H9 (cell line): ENCODE measurements at regions not wholly inside any gene's neighbourhood (a gene's known extent, or its start where the extent isn't known, plus 50 kb on each side); places are given as distances from the start of the nearest gene placed in this dataset.

Source experiments
- DNase-seq: peaks from one replicate; pipeline ENCODE4 v3.0.0-alpha.2; 2017
- H2AFZ ChIP-seq: one replicate; pipeline ENCODE4 v1.6.1; 2013; ENCODE audit warnings: mild to moderate bottlenecking, low read length, control low read depth, moderate library complexity
- H2AK5ac ChIP-seq: 2 replicates; pipeline ENCODE4 v1.6.1; 2013; ENCODE audit warnings: low read length, control low read depth, mixed read lengths; ENCODE audit not compliant: insufficient read length
- H2BK120ac ChIP-seq: one replicate; pipeline ENCODE4 v1.6.1; 2013; ENCODE audit warnings: low read depth, mild to moderate bottlenecking, low read length, control low read depth, inconsistent platforms; ENCODE audit not compliant: poor library complexity, severe bottlenecking
- H2BK12ac ChIP-seq: 2 replicates; pipeline ENCODE4 v1.6.1; 2013; ENCODE audit warnings: low read length, control low read depth, mixed read lengths, low read depth; ENCODE audit not compliant: insufficient read length
- H2BK15ac ChIP-seq: 2 replicates; pipeline ENCODE4 v1.6.1; 2013; ENCODE audit warnings: low read depth, low read length, control low read depth
- H2BK20ac ChIP-seq: one replicate; pipeline ENCODE4 v1.6.1; 2013; ENCODE audit warnings: low read depth, mild to moderate bottlenecking, low read length, control low read depth, inconsistent platforms; ENCODE audit not compliant: poor library complexity, severe bottlenecking
- H2BK5ac ChIP-seq: 2 replicates; pipeline ENCODE4 v1.6.1; 2013; ENCODE audit warnings: low read length, control low read depth, mixed read lengths; ENCODE audit not compliant: insufficient read length
- H3K14ac ChIP-seq: 2 replicates; pipeline ENCODE4 v1.6.1; 2013; ENCODE audit warnings: low read length, control low read depth; ENCODE audit not compliant: insufficient read depth
- H3K18ac ChIP-seq: 2 replicates; pipeline ENCODE4 v1.6.1; 2013; ENCODE audit warnings: low read depth, mild to moderate bottlenecking, mixed read lengths, low read length, control low read depth; ENCODE audit not compliant: insufficient read length
- H3K23ac ChIP-seq: 2 replicates; pipeline ENCODE4 v1.6.1; 2013; ENCODE audit warnings: low read length, control low read depth, mixed read lengths, low read depth; ENCODE audit not compliant: insufficient read length
- H3K23me2 ChIP-seq: 2 replicates; pipeline ENCODE4 v1.6.1; 2013; ENCODE audit warnings: low read depth, mild to moderate bottlenecking, mixed read lengths, low read length, control low read depth; ENCODE audit not compliant: insufficient read length, poor library complexity, severe bottlenecking
- H3K27ac ChIP-seq: 2 replicates; pipeline ENCODE4 v1.5.1; 2013; ENCODE audit warnings: low read length, control low read depth, mixed read lengths, low read depth; ENCODE audit not compliant: insufficient read length
- H3K27me3 ChIP-seq: 2 replicates; pipeline ENCODE4 v1.6.1; 2013; ENCODE audit warnings: low read length, control low read depth, inconsistent platforms; ENCODE audit not compliant: insufficient read depth
- H3K4ac ChIP-seq: 2 replicates; pipeline ENCODE4 v1.6.1; 2013; ENCODE audit warnings: low read depth, mild to moderate bottlenecking, control low read depth, inconsistent platforms, low read length, moderate library complexity
- H3K4me1 ChIP-seq: 2 replicates; pipeline ENCODE4 v1.6.1; 2013; ENCODE audit warnings: low read length, control low read depth, inconsistent platforms; ENCODE audit not compliant: insufficient read depth
- H3K4me2 ChIP-seq: 2 replicates; pipeline ENCODE4 v1.6.1; 2013; ENCODE audit warnings: low read length, control low read depth, mixed read lengths; ENCODE audit not compliant: insufficient read length, insufficient read depth
- H3K56ac ChIP-seq: 2 replicates; pipeline ENCODE4 v1.6.1; 2013; ENCODE audit warnings: low read depth, mild to moderate bottlenecking, mixed read lengths, low read length, control low read depth; ENCODE audit not compliant: insufficient read length
- H3K79me1 ChIP-seq: 2 replicates; pipeline ENCODE4 v1.6.1; 2013; ENCODE audit warnings: low read depth, mild to moderate bottlenecking, moderate library complexity, low read length, control low read depth, inconsistent platforms; ENCODE audit not compliant: insufficient read depth, poor library complexity, severe bottlenecking
- H3K79me2 ChIP-seq: 2 replicates; pipeline ENCODE4 v1.6.1; 2013; ENCODE audit warnings: low read length, control low read depth, inconsistent platforms; ENCODE audit not compliant: insufficient read depth
- H3K9ac ChIP-seq: 2 replicates; pipeline ENCODE4 v1.6.1; 2013; ENCODE audit warnings: low read length, control low read depth, mixed read lengths; ENCODE audit not compliant: insufficient read length; ENCODE audit errors: extremely low read depth
- H3K9me3 ChIP-seq: one replicate; pipeline ENCODE4 v1.6.1; 2013; ENCODE audit warnings: low read depth, low read length, inconsistent platforms; ENCODE audit not compliant: control insufficient read depth
- H3T11ph ChIP-seq: one replicate; pipeline ENCODE4 v1.6.1; 2013; ENCODE audit warnings: mild to moderate bottlenecking, low read length, control low read depth, inconsistent platforms
- H4K20me1 ChIP-seq: one replicate; pipeline ENCODE4 v1.6.1; 2013; ENCODE audit not compliant: control insufficient read depth, insufficient read length, insufficient read depth
- H4K5ac ChIP-seq: 2 replicates; pipeline ENCODE4 v1.6.1; 2013; ENCODE audit warnings: low read depth, mild to moderate bottlenecking, mixed read lengths, low read length, control low read depth; ENCODE audit not compliant: insufficient read length
- H4K8ac ChIP-seq: replicated peaks from 2 replicates; pipeline ENCODE4 v1.6.1; 2013; ENCODE audit warnings: low read length, control low read depth, mixed read lengths, low read depth; ENCODE audit not compliant: insufficient read length
- H4K91ac ChIP-seq: 2 replicates; pipeline ENCODE4 v1.6.1; 2013; ENCODE audit warnings: low read depth, mild to moderate bottlenecking, moderate library complexity, mixed read lengths, low read length, control low read depth; ENCODE audit not compliant: insufficient read length
- H3K27ac Mint-ChIP-seq, 3 experiments: 2 replicates in 2 of 3; 3 replicates in 1 of 3; pipeline ENCODE4 v1.8.0; 2020 to 2021; ENCODE audit warnings: mixed read lengths in 3 of 3, mild to moderate bottlenecking in 1 of 3, moderate library complexity in 1 of 3
- H3K27me3 Mint-ChIP-seq: 2 replicates; pipeline ENCODE4 v1.8.0; 2021; ENCODE audit warnings: low read depth, mild to moderate bottlenecking, moderate library complexity, mixed read lengths
- H3K36me3 Mint-ChIP-seq, 3 experiments: 2 replicates in 2 of 3; 3 replicates in 1 of 3; pipeline ENCODE4 v1.8.0; 2020 to 2021; ENCODE audit warnings: low read depth in 3 of 3, mixed read lengths in 3 of 3; ENCODE audit not compliant: insufficient read depth in 1 of 3
- H3K4me1 Mint-ChIP-seq, 2 experiments: 2 replicates each; pipeline ENCODE4 v1.8.0; 2020; ENCODE audit warnings: mixed read lengths in 2 of 2
- H3K4me3 Mint-ChIP-seq, 2 experiments: 2 replicates in 1 of 2; 3 replicates in 1 of 2; pipeline ENCODE4 v1.8.0; 2020 to 2021; ENCODE audit warnings: mild to moderate bottlenecking in 2 of 2, mixed read lengths in 2 of 2, moderate library complexity in 1 of 2
- H3K9me3 Mint-ChIP-seq, 2 experiments: 2 replicates in 1 of 2; 3 replicates in 1 of 2; pipeline ENCODE4 v1.8.0; 2020; ENCODE audit warnings: mild to moderate bottlenecking in 2 of 2, mixed read lengths in 2 of 2, moderate library complexity in 1 of 2
- CTCF ChIP-seq: fragments of 200-600 bp; sonication (generic); conservative IDR thresholded peaks from 3 replicates; pipeline ENCODE4 v1.8.0; 2021; ENCODE audit warnings: antibody characterized with exemption, mild to moderate bottlenecking
- WGBS: extraction: QIAGEN DNeasy Blood & Tissue Kit; methylation state at CpG from one replicate; pipeline ENCODE4 v1.1.7; 2013; ENCODE audit warnings: missing lambda C conversion rate, low lambda C conversion rate, mixed read lengths; ENCODE audit not compliant: insufficient read length; ENCODE audit errors: extremely low coverage; 5-methylcytosine and 5-hydroxymethylcytosine counted together

GRCh38 chr5:87735923-87736322, 323.2 kb upstream of the CCNH start:
- Histone ChIP-seq H2BK20ac (no peak overlapping the region), H3K23ac (no peak overlapping the region), H3K56ac (no peak overlapping the region), H2BK15ac (no peak overlapping the region), H3K79me1 (no peaks in the 10 kb centered on the region), H3K9ac (no peak overlapping the region), H3K79me2 (no peaks in the 10 kb centered on the region), H2AFZ (no peak overlapping the region), H2AK5ac (no peak overlapping the region), H3K9me3 (no peaks in the 10 kb centered on the region), H3K4ac (no peak overlapping the region), H3T11ph (no peak overlapping the region), H2BK5ac (no peak overlapping the region), H3K18ac (no peak overlapping the region), H4K8ac (no peak overlapping the region), H3K4me1 (peaks cover 5% of the 10 kb centered on the region), H3K27ac (no peak overlapping the region), H4K20me1 (no peaks in the 10 kb centered on the region), H3K27me3 (no peaks in the 10 kb centered on the region), H2BK120ac (no peak overlapping the region), H4K91ac (no peak overlapping the region), H3K4me2 (no peak overlapping the region), H3K23me2 (no peaks in the 10 kb centered on the region), H4K5ac (no peak overlapping the region), H2BK12ac (no peak overlapping the region), H3K14ac (no peak overlapping the region)
- no peak for DNase-seq
- Mint-ChIP-seq H3K4me1 (peaks cover 8 to 14% of the 10 kb centered on the region in 2 experiments), H3K4me3 (no peak overlapping the region), H3K27ac (no peak overlapping the region), H3K27me3 (no peaks in the 10 kb centered on the region), H3K36me3 (no peaks in the 10 kb centered on the region), H3K9me3 (no peaks in the 10 kb centered on the region)
- WGBS: no CpG with 5 or more reads among the region's 1 CpG
- TF ChIP-seq CTCF: no peak
